H1 (cell line): ENCODE measurements at regions not wholly inside any gene's neighbourhood (a gene's known extent, or its start where the extent isn't known, plus 50 kb on each side); places are given as distances from the start of the nearest gene placed in this dataset.

ENCODE experiments used
- CHD1 ChIP-seq: IDR thresholded peaks from 2 replicates; pipeline ENCODE4 v1.6.1; 2012; ENCODE audit warnings: low read depth, low read length, improper control_type of control experiment
- CTBP2 ChIP-seq: IDR thresholded peaks from 2 replicates; pipeline ENCODE4 v1.7.0; 2011; ENCODE audit warnings: borderline replicate concordance, mild to moderate bottlenecking, moderate library complexity, mixed read lengths, low read length; ENCODE audit not compliant: insufficient read depth, insufficient read length
- EZH2 ChIP-seq: fragments of 200-600 bp; sonication (generic); IDR thresholded peaks from 2 replicates; pipeline ENCODE4 v1.7.1; 2012; ENCODE audit warnings: low read depth, mild to moderate bottlenecking, moderate library complexity, low read length, inconsistent platforms; ENCODE audit not compliant: severe bottlenecking
- PHF8 ChIP-seq: fragments of 200-600 bp; sonication (generic); conservative IDR thresholded peaks from 2 replicates; pipeline ENCODE4 v1.7.1; 2012; ENCODE audit warnings: low read depth, mild to moderate bottlenecking, inconsistent platforms, low read length, moderate library complexity
- SIN3A ChIP-seq, 2 experiments: IDR thresholded peaks in 1 of 2; conservative IDR thresholded peaks in 1 of 2; 2 replicates each; pipeline ENCODE4 v1.6.1; 2011 to 2012; ENCODE audit warnings: low read length in 2 of 2, improper control_type of control experiment in 1 of 2, low read depth in 1 of 2, mild to moderate bottlenecking in 1 of 2
- TF ChIP-seq, protein P1 (sequence below): IDR thresholded peaks from 2 replicates; pipeline ENCODE4 v1.6.1; 2011; ENCODE audit warnings: low read depth, mild to moderate bottlenecking, low read length; ENCODE audit not compliant: insufficient read depth

DNA sequence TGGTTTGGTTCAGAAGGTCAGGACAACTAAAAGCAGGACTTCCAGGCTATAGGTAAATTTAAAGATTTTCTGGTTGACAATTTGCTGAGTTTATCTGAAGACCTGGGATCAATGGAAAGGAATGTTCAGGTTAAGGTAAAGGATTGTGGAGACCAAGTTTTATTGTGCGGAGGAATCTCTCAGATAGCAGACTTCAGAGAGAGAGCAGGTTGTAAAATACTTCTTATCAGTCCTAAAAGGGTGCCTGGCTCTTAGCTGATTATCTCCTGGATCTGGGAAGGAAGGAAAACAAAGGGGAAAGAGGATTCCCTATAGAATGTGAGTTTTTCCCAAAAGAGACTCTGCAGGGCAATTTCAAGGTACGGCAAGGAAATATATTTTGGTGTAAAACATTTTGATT, 851.5 kb downstream of the DACH1 start (continued):
- TF ChIP-seq SIN3A (conservative IDR thresholded peaks at IDR 0.05 in 1 of 2, IDR thresholded peaks at IDR 0.05 in 1 of 2; ENCODE audit: low read depth in 1 of 2, low read length in 2 of 2) (no peak), PHF8 (no peak), CTBP2 (no peak), EZH2 (no peak), CHD1 (no peak)
- TF ChIP-seq, protein P1, sequence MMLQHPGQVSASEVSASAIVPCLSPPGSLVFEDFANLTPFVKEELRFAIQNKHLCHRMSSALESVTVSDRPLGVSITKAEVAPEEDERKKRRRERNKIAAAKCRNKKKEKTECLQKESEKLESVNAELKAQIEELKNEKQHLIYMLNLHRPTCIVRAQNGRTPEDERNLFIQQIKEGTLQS: no peak
